Neural progenitor cell (in vitro differentiated cells): ENCODE measurements at regions not wholly inside any gene's neighbourhood (a gene's known extent, or its start where the extent isn't known, plus 50 kb on each side); places are given as distances from the start of the nearest gene placed in this dataset.

Source experiments
- EZH2 ChIP-seq: fragments of 200-600 bp; sonication (generic); IDR thresholded peaks from 2 replicates; pipeline ENCODE4 v1.6.1; 2017; ENCODE audit warnings: antibody characterized with exemption, mild to moderate bottlenecking, moderate library complexity
- TF ChIP-seq, protein P1 (sequence below): fragments of 200-600 bp; sonication (generic); IDR thresholded peaks from 2 replicates; pipeline ENCODE4 v1.5.1; 2017; ENCODE audit warnings: antibody characterized with exemption, mild to moderate bottlenecking

DNA sequence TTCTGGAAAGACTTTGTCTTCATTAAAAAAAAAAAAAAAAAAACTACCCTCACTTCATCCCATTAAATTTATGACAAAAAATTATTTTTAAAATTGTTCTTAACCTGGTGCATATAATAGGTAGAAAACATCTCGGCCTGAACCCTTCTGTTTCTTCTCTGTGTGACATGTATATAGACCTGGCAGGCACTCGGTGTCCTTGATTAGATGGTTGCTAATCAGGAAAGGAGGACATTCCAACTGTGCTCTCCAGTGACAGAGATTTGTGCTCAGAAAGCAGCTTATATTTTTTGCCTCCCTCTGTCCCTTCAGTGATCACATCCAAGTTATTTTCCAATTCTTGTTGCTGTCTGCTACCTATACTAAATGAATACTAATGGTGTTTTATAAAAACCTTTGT is 355.6 kb downstream of the CBLL2 start:
- TF ChIP-seq, protein P1, sequence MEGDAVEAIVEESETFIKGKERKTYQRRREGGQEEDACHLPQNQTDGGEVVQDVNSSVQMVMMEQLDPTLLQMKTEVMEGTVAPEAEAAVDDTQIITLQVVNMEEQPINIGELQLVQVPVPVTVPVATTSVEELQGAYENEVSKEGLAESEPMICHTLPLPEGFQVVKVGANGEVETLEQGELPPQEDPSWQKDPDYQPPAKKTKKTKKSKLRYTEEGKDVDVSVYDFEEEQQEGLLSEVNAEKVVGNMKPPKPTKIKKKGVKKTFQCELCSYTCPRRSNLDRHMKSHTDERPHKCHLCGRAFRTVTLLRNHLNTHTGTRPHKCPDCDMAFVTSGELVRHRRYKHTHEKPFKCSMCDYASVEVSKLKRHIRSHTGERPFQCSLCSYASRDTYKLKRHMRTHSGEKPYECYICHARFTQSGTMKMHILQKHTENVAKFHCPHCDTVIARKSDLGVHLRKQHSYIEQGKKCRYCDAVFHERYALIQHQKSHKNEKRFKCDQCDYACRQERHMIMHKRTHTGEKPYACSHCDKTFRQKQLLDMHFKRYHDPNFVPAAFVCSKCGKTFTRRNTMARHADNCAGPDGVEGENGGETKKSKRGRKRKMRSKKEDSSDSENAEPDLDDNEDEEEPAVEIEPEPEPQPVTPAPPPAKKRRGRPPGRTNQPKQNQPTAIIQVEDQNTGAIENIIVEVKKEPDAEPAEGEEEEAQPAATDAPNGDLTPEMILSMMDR, result no peak
- TF ChIP-seq EZH2, result no peak
